DOHH2 (cell line): ENCODE measurements at regions not wholly inside any gene's neighbourhood (a gene's known extent, or its start where the extent isn't known, plus 50 kb on each side); places are given as distances from the start of the nearest gene placed in this dataset.

Experiments used
- H3F3A ChIP-seq: fragments of 200-600 bp; sonication (generic), shearing (Covaris generic); 2 replicates; pipeline ENCODE4 v1.6.0; 2016; ENCODE audit warnings: antibody characterized with exemption, mild to moderate bottlenecking; ENCODE audit not compliant: control insufficient read depth, insufficient read depth
- H3K27ac ChIP-seq: fragments of 200-600 bp; sonication (generic); 2 replicates; pipeline ENCODE4 v1.5.1; 2014; ENCODE audit warnings: low read depth, mild to moderate bottlenecking, low read length, moderate library complexity
- H3K27me3 ChIP-seq: fragments of 200-600 bp; sonication (generic); 2 replicates; pipeline ENCODE4 v1.6.1; 2014; ENCODE audit warnings: mild to moderate bottlenecking, low read length, mixed read lengths; ENCODE audit not compliant: control insufficient read depth
- H3K36me3 ChIP-seq: fragments of 200-600 bp; sonication (generic); 2 replicates; pipeline ENCODE4 v1.6.1; 2014; ENCODE audit warnings: mild to moderate bottlenecking, low read length, moderate library complexity, mixed read lengths; ENCODE audit not compliant: control insufficient read depth
- H3K4me1 ChIP-seq: fragments of 200-600 bp; sonication (generic); 2 replicates; pipeline ENCODE4 v1.6.1; 2014; ENCODE audit warnings: mild to moderate bottlenecking, low read length, mixed read lengths; ENCODE audit not compliant: control insufficient read depth
- H3K4me2 ChIP-seq: fragments of 200-600 bp; sonication (generic); 2 replicates; pipeline ENCODE4 v1.6.0; 2014; ENCODE audit warnings: mild to moderate bottlenecking, low read length, moderate library complexity
- H3K4me3 ChIP-seq: fragments of 200-600 bp; sonication (generic); 2 replicates; pipeline ENCODE4 v1.5.1; 2014; ENCODE audit warnings: mild to moderate bottlenecking, low read length, mixed read lengths
- H3K79me2 ChIP-seq: fragments of 200-600 bp; sonication (generic); 2 replicates; pipeline ENCODE4 v1.6.1; 2014; ENCODE audit warnings: mild to moderate bottlenecking, low read length, mixed read lengths; ENCODE audit not compliant: control insufficient read depth
- H3K9me2 ChIP-seq: fragments of 200-600 bp; sonication (generic); replicated peaks from 2 replicates; pipeline ENCODE4 v1.6.1; 2014; ENCODE audit warnings: mild to moderate bottlenecking, low read length, mixed read lengths; ENCODE audit not compliant: control insufficient read depth
- H3K9me3 ChIP-seq: fragments of 200-600 bp; sonication (generic); 2 replicates; pipeline ENCODE4 v1.6.1; 2014; ENCODE audit warnings: antibody characterized with exemption, low read length, mixed read lengths; ENCODE audit not compliant: control insufficient read depth, insufficient read depth
- H4K20me1 ChIP-seq: fragments of 200-600 bp; sonication (generic); 2 replicates; pipeline ENCODE4 v1.6.0; 2014; ENCODE audit warnings: low read depth, mild to moderate bottlenecking, antibody characterized with exemption, low read length, moderate library complexity; ENCODE audit not compliant: control insufficient read depth, insufficient read depth
- CTCF ChIP-seq: fragments of 200-600 bp; sonication (generic); IDR thresholded peaks from one replicate; pipeline ENCODE4 v1.5.1; 2014; ENCODE audit warnings: antibody characterized with exemption, mild to moderate bottlenecking, low read depth, low read length; ENCODE audit not compliant: poor library complexity, severe bottlenecking
- EZH2phosphoT487 ChIP-seq: fragments of 200-600 bp; sonication (generic); IDR thresholded peaks from 2 replicates; pipeline ENCODE4 v1.6.1; 2017; ENCODE audit warnings: borderline replicate concordance, mild to moderate bottlenecking, antibody characterized with exemption, low read length, moderate library complexity, mixed read lengths

GRCh38 chr6:166714581-166714980, 87.5 kb upstream of the RPS6KA2 start:
- no peak overlapping the region for H3K27ac ChIP-seq
- H3K9me2 ChIP-seq: no peaks in the 10 kb centered on the region
- no peaks in the 10 kb centered on the region for H3K4me1 ChIP-seq
- no peaks in the 10 kb centered on the region for H3F3A ChIP-seq
- TF ChIP-seq CTCF: no peak
- TF ChIP-seq EZH2phosphoT487: no peak
- H3K9me3 ChIP-seq: no peaks in the 10 kb centered on the region
- no peak overlapping the region for H3K4me2 ChIP-seq
- H3K36me3 ChIP-seq: no peaks in the 10 kb centered on the region
- peaks cover 10% of the 10 kb centered on the region; the same call in 1 of the 2 replicates for H3K27me3 ChIP-seq
- H4K20me1 ChIP-seq: no peaks in the 10 kb centered on the region; the same call in 1 of the 2 replicates
- no peak overlapping the region for H3K4me3 ChIP-seq
- no peaks in the 10 kb centered on the region for H3K79me2 ChIP-seq

- Histone ChIP-seq H3K4me3 (no peak overlapping the region), H3K27ac (no peak overlapping the region), H4K20me1 (no peaks in the 10 kb centered on the region; the same call in 1 of the 2 replicates), H3K4me2 (no peak overlapping the region), H3F3A (no peaks in the 10 kb centered on the region), H3K27me3 (peaks cover 6% of the 10 kb centered on the region; the same call in 1 of the 2 replicates), H3K4me1 (no peaks in the 10 kb centered on the region), H3K79me2 (no peaks in the 10 kb centered on the region), H3K9me3 (no peaks in the 10 kb centered on the region), H3K36me3 (no peaks in the 10 kb centered on the region), H3K9me2 (no peaks in the 10 kb centered on the region)
- TF ChIP-seq EZH2phosphoT487 (no peak), CTCF (no peak)
These were observed 87.1 kb upstream of the RPS6KA2 start for GRCh38 chr6:166714187-166714510.

GRCh38 chr6:166713434-166714186, 86.6 kb upstream of the RPS6KA2 start:
- H3K4me3 ChIP-seq: no peak overlapping the region
- no peaks in the 10 kb centered on the region; the same call in 1 of the 2 replicates for H4K20me1 ChIP-seq
- TF ChIP-seq CTCF (no peak), EZH2phosphoT487 (no peak)
- H3K79me2 ChIP-seq: no peaks in the 10 kb centered on the region
- peaks cover 6% of the 10 kb centered on the region; the same call in 1 of the 2 replicates for H3K27me3 ChIP-seq
- no peaks in the 10 kb centered on the region for H3F3A ChIP-seq
- H3K4me1 ChIP-seq: no peaks in the 10 kb centered on the region
- H3K36me3 ChIP-seq: no peaks in the 10 kb centered on the region
- H3K9me3 ChIP-seq: no peaks in the 10 kb centered on the region
- H3K27ac ChIP-seq: no peak overlapping the region
- H3K4me2 ChIP-seq: no peak overlapping the region
- H3K9me2 ChIP-seq: no peaks in the 10 kb centered on the region
